ENCODE measurements at regions not wholly inside any gene's neighbourhood (a gene's known extent, or its start where the extent isn't known, plus 50 kb on each side); places are given as distances from the start of the nearest gene placed in this dataset.

DNA sequence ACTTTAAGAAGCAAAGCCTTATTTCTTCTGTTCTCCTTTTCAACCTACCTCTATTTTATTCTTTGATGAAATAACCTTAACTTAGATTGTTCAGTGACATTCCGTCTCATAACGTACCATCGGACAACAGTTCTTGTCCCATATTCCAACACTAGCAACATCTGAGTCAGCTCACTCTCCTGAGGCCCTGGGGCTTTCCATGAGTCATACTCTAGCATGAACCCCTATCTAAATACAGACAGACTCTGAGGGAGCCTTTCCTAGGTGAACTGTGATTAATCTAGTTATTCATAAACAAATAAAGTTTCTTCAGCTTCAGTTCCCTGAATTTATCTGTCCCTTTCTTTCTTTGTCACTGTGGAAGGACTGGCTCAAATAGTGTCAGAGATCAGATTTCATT lies 168.7 kb upstream of the LYZL1 start:
- Mint-ChIP-seq H3K27ac (no peak overlapping the region), H3K36me3 (ENCODE audit: insufficient read depth) (peaks cover 2% of the 10 kb centered on the region), H3K4me3 (ENCODE audit: low read depth) (no peak overlapping the region), H3K9me3 (ENCODE audit: low read depth) (peaks cover 16% of the 10 kb centered on the region), H3K4me1 (ENCODE audit: low read depth) (peaks cover 1% of the 10 kb centered on the region), H3K27me3 (no peaks in the 10 kb centered on the region)
- TF ChIP-seq, protein P1, sequence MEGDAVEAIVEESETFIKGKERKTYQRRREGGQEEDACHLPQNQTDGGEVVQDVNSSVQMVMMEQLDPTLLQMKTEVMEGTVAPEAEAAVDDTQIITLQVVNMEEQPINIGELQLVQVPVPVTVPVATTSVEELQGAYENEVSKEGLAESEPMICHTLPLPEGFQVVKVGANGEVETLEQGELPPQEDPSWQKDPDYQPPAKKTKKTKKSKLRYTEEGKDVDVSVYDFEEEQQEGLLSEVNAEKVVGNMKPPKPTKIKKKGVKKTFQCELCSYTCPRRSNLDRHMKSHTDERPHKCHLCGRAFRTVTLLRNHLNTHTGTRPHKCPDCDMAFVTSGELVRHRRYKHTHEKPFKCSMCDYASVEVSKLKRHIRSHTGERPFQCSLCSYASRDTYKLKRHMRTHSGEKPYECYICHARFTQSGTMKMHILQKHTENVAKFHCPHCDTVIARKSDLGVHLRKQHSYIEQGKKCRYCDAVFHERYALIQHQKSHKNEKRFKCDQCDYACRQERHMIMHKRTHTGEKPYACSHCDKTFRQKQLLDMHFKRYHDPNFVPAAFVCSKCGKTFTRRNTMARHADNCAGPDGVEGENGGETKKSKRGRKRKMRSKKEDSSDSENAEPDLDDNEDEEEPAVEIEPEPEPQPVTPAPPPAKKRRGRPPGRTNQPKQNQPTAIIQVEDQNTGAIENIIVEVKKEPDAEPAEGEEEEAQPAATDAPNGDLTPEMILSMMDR (IDR thresholded peaks at IDR 0.05; ENCODE audit: unreplicated experiment), result no peak
- no peak for DNase-seq (ENCODE audit: low spot score, unreplicated experiment)

DNA sequence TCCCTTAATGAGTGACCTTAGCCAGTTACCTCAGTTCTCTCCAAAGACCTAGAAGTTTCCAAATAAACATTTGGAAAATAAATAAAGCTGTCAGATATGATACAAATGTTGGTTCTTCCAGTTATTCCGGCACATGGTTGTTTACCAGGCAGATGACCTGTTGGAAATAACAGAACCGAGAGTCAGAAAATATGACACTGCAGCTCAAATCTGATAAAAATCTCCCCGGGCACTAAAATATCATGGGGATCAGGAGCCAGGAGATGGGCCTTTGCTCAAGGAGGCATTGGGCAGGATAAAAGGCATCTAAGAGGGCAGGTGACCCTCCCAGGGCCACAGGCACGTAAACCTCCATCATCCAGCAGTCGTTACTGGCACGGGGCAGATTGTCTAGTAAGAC lies 164.0 kb upstream of the LYZL1 start:
- Mint-ChIP-seq H3K4me1 (ENCODE audit: low read depth) (peaks cover 10% of the 10 kb centered on the region), H3K4me3 (ENCODE audit: low read depth) (no peak overlapping the region), H3K27me3 (no peaks in the 10 kb centered on the region), H3K36me3 (ENCODE audit: insufficient read depth) (no peaks in the 10 kb centered on the region), H3K9me3 (ENCODE audit: low read depth) (no peaks in the 10 kb centered on the region), H3K27ac (no peak overlapping the region)
- TF ChIP-seq, protein P1 (IDR thresholded peaks at IDR 0.05; ENCODE audit: unreplicated experiment), result no peak
- no peak for DNase-seq (ENCODE audit: low spot score, unreplicated experiment)

DNA sequence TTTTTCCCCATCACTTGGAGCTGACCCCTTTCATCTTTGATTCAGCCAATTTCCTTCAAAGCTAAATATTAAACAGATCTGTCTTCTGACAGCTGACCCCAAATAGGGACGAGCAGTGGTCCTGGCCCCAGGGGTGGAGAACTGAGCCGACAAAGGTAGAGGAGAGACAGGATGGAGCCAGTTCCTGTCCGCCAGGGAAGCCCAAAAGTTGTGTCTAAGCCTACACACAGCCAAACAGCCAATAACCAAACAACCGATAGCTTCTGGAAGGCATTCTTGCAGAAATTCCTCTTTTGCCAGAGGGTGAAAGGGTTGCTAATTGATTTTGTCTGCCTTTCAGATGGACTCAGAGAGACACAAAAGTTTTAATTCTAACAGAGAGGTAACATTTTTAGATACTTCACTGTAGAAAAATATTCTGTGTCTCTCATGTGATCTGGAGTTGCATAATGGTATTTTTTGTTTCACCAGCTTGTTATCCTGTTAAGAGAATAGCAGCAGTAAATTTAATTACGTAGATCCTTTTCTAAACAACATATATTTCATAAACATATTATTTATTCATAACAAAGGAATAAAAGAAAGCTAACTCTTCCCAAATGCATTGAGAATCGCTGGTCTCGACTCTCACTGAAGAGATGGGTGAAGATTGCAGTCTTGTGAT lies 161.7 kb upstream of the LYZL1 start:
- no peak for DNase-seq (ENCODE audit: low spot score, unreplicated experiment)
- peaks cover 11% of the 10 kb centered on the region for H3K4me1 Mint-ChIP-seq (ENCODE audit: low read depth)
- H3K27ac Mint-ChIP-seq, result no peak overlapping the region
- H3K27me3 Mint-ChIP-seq, result no peaks in the 10 kb centered on the region
- no peak overlapping the region for H3K4me3 Mint-ChIP-seq (ENCODE audit: low read depth)
- H3K9me3 Mint-ChIP-seq (ENCODE audit: low read depth), result no peaks in the 10 kb centered on the region
- TF ChIP-seq, protein P1 (IDR thresholded peaks at IDR 0.05; ENCODE audit: unreplicated experiment), result no peak
- no peaks in the 10 kb centered on the region for H3K36me3 Mint-ChIP-seq (ENCODE audit: insufficient read depth)

DNA sequence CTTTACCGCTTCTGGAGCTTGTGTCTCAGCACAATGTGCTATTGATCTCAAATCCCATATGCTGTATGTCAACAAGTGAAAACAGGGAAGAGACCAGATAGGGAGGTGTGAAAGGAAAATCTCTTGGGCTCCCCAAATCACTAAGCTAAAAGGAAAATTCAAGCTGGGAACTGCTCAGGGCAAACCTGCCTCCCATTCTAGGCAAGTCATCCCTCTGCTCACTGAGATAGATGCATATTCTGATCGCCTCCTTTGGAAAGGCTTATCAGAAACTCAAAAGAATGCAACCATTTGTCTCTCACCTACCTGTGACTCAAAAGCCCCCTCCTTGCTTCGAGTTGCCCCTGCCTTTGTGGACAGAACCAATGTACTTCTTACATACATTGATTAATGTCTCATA lies 161.1 kb upstream of the LYZL1 start:
- no peaks in the 10 kb centered on the region for H3K36me3 Mint-ChIP-seq (ENCODE audit: insufficient read depth)
- H3K4me3 Mint-ChIP-seq (ENCODE audit: low read depth), result no peak overlapping the region
- TF ChIP-seq, protein P1 (IDR thresholded peaks at IDR 0.05; ENCODE audit: unreplicated experiment), result no peak
- H3K27me3 Mint-ChIP-seq, result no peaks in the 10 kb centered on the region
- no peak for DNase-seq (ENCODE audit: low spot score, unreplicated experiment)
- H3K27ac Mint-ChIP-seq, result no peak overlapping the region
- H3K9me3 Mint-ChIP-seq (ENCODE audit: low read depth), result no peaks in the 10 kb centered on the region
- H3K4me1 Mint-ChIP-seq (ENCODE audit: low read depth), result peaks cover 11% of the 10 kb centered on the region

DNA sequence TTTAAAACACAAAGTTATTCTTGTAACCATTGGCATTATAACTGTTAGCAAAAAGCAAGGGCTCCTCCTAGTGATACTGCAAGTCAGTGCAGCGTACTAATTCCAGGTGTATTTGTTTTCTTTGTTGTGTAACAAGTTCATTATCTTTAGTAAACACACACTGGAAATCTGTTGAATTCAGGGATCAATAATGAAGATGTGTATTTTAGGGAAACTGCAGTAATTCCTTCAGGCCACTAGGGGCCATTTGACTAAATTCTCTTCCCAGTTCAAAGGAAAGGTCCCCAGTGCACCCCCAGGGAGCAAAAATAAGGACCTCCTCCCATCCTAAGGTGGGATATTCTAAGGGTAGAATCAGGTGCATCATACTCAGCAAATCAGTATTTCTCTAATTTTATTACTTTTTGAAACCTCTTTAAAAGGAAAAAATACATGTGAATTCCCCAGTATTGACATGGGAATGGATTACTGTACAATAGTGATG lies 158.6 kb upstream of the LYZL1 start:
- H3K27me3 Mint-ChIP-seq, result peaks cover 2% of the 10 kb centered on the region
- TF ChIP-seq, protein P1 (IDR thresholded peaks at IDR 0.05; ENCODE audit: unreplicated experiment), result peak; percentile 84
- peaks cover 11% of the 10 kb centered on the region for H3K4me1 Mint-ChIP-seq (ENCODE audit: low read depth)
- H3K4me3 Mint-ChIP-seq (ENCODE audit: low read depth), result no peak overlapping the region
- peak overlapping the region; percentile 71 for H3K27ac Mint-ChIP-seq
- no peaks in the 10 kb centered on the region for H3K36me3 Mint-ChIP-seq (ENCODE audit: insufficient read depth)
- no peaks in the 10 kb centered on the region for H3K9me3 Mint-ChIP-seq (ENCODE audit: low read depth)
- peak; percentile 20 for DNase-seq (ENCODE audit: low spot score, unreplicated experiment)

Measured in progenitor cell of endocrine pancreas (in vitro differentiated cells).